H1 (cell line): ENCODE measurements at regions not wholly inside any gene's neighbourhood (a gene's known extent, or its start where the extent isn't known, plus 50 kb on each side); places are given as distances from the start of the nearest gene placed in this dataset.

Experiments used
- EP300 ChIP-seq, 2 experiments: IDR thresholded peaks; 1 replicate in 1 of 2; 2 replicates in 1 of 2; pipeline ENCODE4 v1.6.1; 2011 to 2012; ENCODE audit warnings: low read depth in 2 of 2, low read length in 2 of 2, mild to moderate bottlenecking in 2 of 2, borderline replicate concordance in 1 of 2, inconsistent platforms in 1 of 2, moderate library complexity in 1 of 2
- GABPA ChIP-seq: IDR thresholded peaks from 2 replicates; pipeline ENCODE4 v1.6.1; 2011; ENCODE audit warnings: mild to moderate bottlenecking, low read length, moderate library complexity, borderline replicate concordance; ENCODE audit not compliant: insufficient read depth
- POU5F1 ChIP-seq: IDR thresholded peaks from 2 replicates; pipeline ENCODE4 v1.6.1; 2011; ENCODE audit warnings: low read depth, mild to moderate bottlenecking, low read length, moderate library complexity
- TAF1 ChIP-seq: IDR thresholded peaks from 2 replicates; pipeline ENCODE4 v1.6.1; 2011; ENCODE audit warnings: mild to moderate bottlenecking, low read depth, low read length

- no peak for TF ChIP-seq TAF1
- TF ChIP-seq POU5F1 = no peak
- no peak for TF ChIP-seq EP300 (IDR thresholded peaks at IDR 0.05; ENCODE audit: borderline replicate concordance in 1 of 2, low read depth in 2 of 2, low read length in 2 of 2)
- no peak for TF ChIP-seq GABPA
Measured at GRCh38 chr9:107688728-107689127, 199.2 kb upstream of the KLF4 start (continued).
